HCT116 (cell line): ENCODE measurements at regions not wholly inside any gene's neighbourhood (a gene's known extent, or its start where the extent isn't known, plus 50 kb on each side); places are given as distances from the start of the nearest gene placed in this dataset.

Experiments used
- ATAC-seq: fragments of 200-7000 bp; cut with Tn5 transposase; 2 replicates; pipeline ENCODE4 v1.9.1; 2020; ENCODE audit warnings: mild to moderate bottlenecking, moderate library complexity
- BruUV-seq: library from RNA; stranded (reverse); fragments of 400-500 nt; replicated peaks from 2 replicates; lab custom pipeline; 2021; lab: Mats Ljungman, UMichigan
- CTCF ChIA-PET: fragments of 300-600 bp; sonication (Branson Sonifier 250); formaldehyde crosslinking; loops from one replicate; lab custom pipeline; 2021; ENCODE audit warnings: antibody characterized with exemption; lab: Charles Lee
- POLR2A ChIA-PET: fragments of 300-600, 350-600 bp; sonication (Branson Sonifier 250); formaldehyde crosslinking; loops from one replicate; lab custom pipeline; 2021; ENCODE audit warnings: antibody characterized with exemption; lab: Charles Lee
- RAD21 ChIA-PET, 2 experiments: fragments of 300-600 bp; sonication (Branson Sonifier 250); formaldehyde crosslinking; loops; one replicate each; lab custom pipeline; 2023; ENCODE audit warnings: low total read pairs in 2 of 2; ENCODE audit not compliant: uncharacterized antibody in 2 of 2, unreplicated experiment in 2 of 2, low non-redundant PET in 1 of 2; lab: Charles Lee
- DNase-seq: peaks from one replicate; pipeline ENCODE4 v3.0.0-alpha.2; 2010; ENCODE audit warnings: low read depth, low spot score
- H2AFZ ChIP-seq: fragments of 200-600 bp; shearing (Covaris generic), sonication (generic); 2 replicates; pipeline ENCODE4 v1.6.1; 2017; ENCODE audit warnings: low read depth, mixed run types, mixed read lengths, antibody characterized with exemption, low read length; ENCODE audit not compliant: poor library complexity, severe bottlenecking
- H3K27ac ChIP-seq: 2 replicates; pipeline ENCODE4 v1.5.1; 2012; ENCODE audit warnings: low read depth, low read length
- H3K27me3 ChIP-seq: fragments of 200-600 bp; sonication (generic); 2 replicates; pipeline ENCODE4 v1.6.1; 2016; ENCODE audit warnings: mixed run types, low read length, mixed read lengths; ENCODE audit not compliant: insufficient read depth
- H3K36me3 ChIP-seq, 2 experiments: fragments of 200-500 bp in 1 of 2; fragments of 200-600 bp in 1 of 2; sonication (Bioruptor generic) in 1 of 2; sonication (generic) in 1 of 2; 2 replicates each; pipeline versions ENCODE4 v1.5.1 to v1.6.1; 2014 to 2016; ENCODE audit warnings: low read length in 2 of 2, inconsistent platforms in 1 of 2, mixed read lengths in 1 of 2, mixed run types in 1 of 2; ENCODE audit not compliant: insufficient read depth in 2 of 2, control insufficient read depth in 1 of 2
- H3K4me1 ChIP-seq, 2 experiments: fragments of 200-600 bp in 1 of 2; sonication (generic) in 1 of 2; 2 replicates each; pipeline versions ENCODE4 v1.5.1 to v1.6.1; 2012 to 2017; ENCODE audit warnings: low read length in 2 of 2, inconsistent platforms in 1 of 2, mild to moderate bottlenecking in 1 of 2, mixed read lengths in 1 of 2, mixed run types in 1 of 2, moderate library complexity in 1 of 2; ENCODE audit not compliant: insufficient read depth in 2 of 2, control insufficient read depth in 1 of 2
- H3K4me2 ChIP-seq: fragments of 200-600 bp; sonication (generic); 2 replicates; pipeline ENCODE4 v1.6.1; 2017; ENCODE audit warnings: mixed run types, low read length, mixed read lengths
- H3K4me3 ChIP-seq, 2 experiments: fragments of 200-600 bp in 1 of 2; sonication (generic) in 1 of 2; replicated peaks in 1 of 2; 2 replicates each; pipeline ENCODE4 v1.5.1; 2011 to 2016; ENCODE audit warnings: low read length in 2 of 2, control low read depth in 1 of 2, low read depth in 1 of 2, mild to moderate bottlenecking in 1 of 2, mixed read lengths in 1 of 2, mixed run types in 1 of 2
- H3K79me2 ChIP-seq: fragments of 200-600 bp; sonication (generic); 2 replicates; pipeline ENCODE4 v1.6.1; 2017; ENCODE audit warnings: mild to moderate bottlenecking, mixed run types, low read length, moderate library complexity, mixed read lengths; ENCODE audit not compliant: insufficient read depth
- H3K9ac ChIP-seq: fragments of 200-600 bp; sonication (generic); 2 replicates; pipeline ENCODE4 v1.6.1; 2016; ENCODE audit warnings: low read length, mixed read lengths
- H3K9me2 ChIP-seq: fragments of 200-600 bp; sonication (generic), shearing (Covaris generic); 2 replicates; pipeline ENCODE4 v1.6.1; 2017; ENCODE audit warnings: mixed run types, mild to moderate bottlenecking, moderate library complexity; ENCODE audit not compliant: insufficient read depth
- H3K9me3 ChIP-seq, 2 experiments: fragments of 200-500 bp in 1 of 2; fragments of 200-600 bp in 1 of 2; sonication (Bioruptor generic) in 1 of 2; sonication (generic) in 1 of 2; 2 replicates each; pipeline ENCODE4 v1.6.1; 2014 to 2017; ENCODE audit warnings: low read length in 2 of 2, mixed read lengths in 2 of 2, inconsistent platforms in 1 of 2, low read depth in 1 of 2, mild to moderate bottlenecking in 1 of 2, mixed run types in 1 of 2, moderate library complexity in 1 of 2; ENCODE audit not compliant: control insufficient read depth in 1 of 2, insufficient read depth in 1 of 2
- H4K20me1 ChIP-seq: fragments of 200-600 bp; sonication (generic), shearing (Covaris generic); 2 replicates; pipeline ENCODE4 v1.6.1; 2017; ENCODE audit warnings: mixed run types, mild to moderate bottlenecking, moderate library complexity; ENCODE audit not compliant: insufficient read depth
- CBX3 ChIP-seq: IDR thresholded peaks from 2 replicates; pipeline ENCODE4 v1.6.1; 2012; ENCODE audit warnings: low read depth
- CEBPB ChIP-seq: IDR thresholded peaks from 2 replicates; pipeline ENCODE4 v1.6.1; 2012; ENCODE audit warnings: low read depth
- EGR1 ChIP-seq: IDR thresholded peaks from 2 replicates; pipeline ENCODE4 v1.6.1; 2012; ENCODE audit warnings: low read depth
- ELF1 ChIP-seq: IDR thresholded peaks from 2 replicates; pipeline ENCODE4 v1.6.1; 2012; ENCODE audit warnings: low read depth, borderline replicate concordance
- EZH2 ChIP-seq: fragments of 200-600 bp; sonication (generic); IDR thresholded peaks from 2 replicates; pipeline ENCODE4 v1.6.1; 2017; ENCODE audit warnings: antibody characterized with exemption, mixed run types
- FOSL1 ChIP-seq: IDR thresholded peaks from 2 replicates; pipeline ENCODE4 v1.6.1; 2012; ENCODE audit warnings: low read depth
- JUND ChIP-seq: IDR thresholded peaks from 2 replicates; pipeline ENCODE4 v1.6.1; 2012
- POLR2A ChIP-seq: IDR thresholded peaks from 2 replicates; pipeline ENCODE4 v1.7.0; 2011; ENCODE audit warnings: borderline replicate concordance; ENCODE audit not compliant: insufficient read depth, insufficient read length; ENCODE audit errors: extremely low read depth
- POLR2AphosphoS5 ChIP-seq: IDR thresholded peaks from 2 replicates; pipeline ENCODE4 v1.6.1; 2011; ENCODE audit warnings: mild to moderate bottlenecking, low read depth, low read length, moderate library complexity
- RAD21 ChIP-seq: IDR thresholded peaks from 2 replicates; pipeline ENCODE4 v1.6.1; 2012; ENCODE audit warnings: low read depth, mild to moderate bottlenecking
- SIN3A ChIP-seq: IDR thresholded peaks from 2 replicates; pipeline ENCODE4 v1.6.1; 2012; ENCODE audit warnings: low read depth
- SRF ChIP-seq: IDR thresholded peaks from 2 replicates; pipeline ENCODE4 v1.6.1; 2012; ENCODE audit warnings: low read depth
- TCF7L2 ChIP-seq: IDR thresholded peaks from 2 replicates; pipeline ENCODE4 v1.7.0; 2011; ENCODE audit warnings: borderline replicate concordance, inconsistent platforms; ENCODE audit not compliant: insufficient read depth, insufficient read length; ENCODE audit errors: extremely low read depth
- YY1 ChIP-seq: IDR thresholded peaks from 2 replicates; pipeline ENCODE4 v1.6.1; 2011; ENCODE audit warnings: low read length, low read depth, moderate library complexity, mild to moderate bottlenecking; ENCODE audit not compliant: insufficient replicate concordance; ENCODE audit errors: extremely low read depth
- ZFX ChIP-seq: fragments of 450-650 bp; IDR thresholded peaks from 2 replicates; pipeline ENCODE4 v1.6.1; 2017
- ZNF274 ChIP-seq: fragments of 200-500 bp; sonication (Bioruptor generic); IDR thresholded peaks from 2 replicates; pipeline ENCODE4 v1.6.1; 2014; ENCODE audit warnings: mild to moderate bottlenecking, low read depth, low read length, inconsistent platforms
- intact Hi-C: fragments of 100-400 bp; cut with micrococcal nuclease; formaldehyde crosslinking; loops from 2 replicates; pipeline ENCODE4 v1.10.0; 2022
- TF ChIP-seq, protein P1 (sequence below): IDR thresholded peaks from 2 replicates; pipeline ENCODE4 v1.6.1; 2011; ENCODE audit warnings: mild to moderate bottlenecking, low read length, moderate library complexity; ENCODE audit not compliant: insufficient replicate concordance; ENCODE audit errors: extremely low read depth
- TF ChIP-seq, protein P2 (sequence below): IDR thresholded peaks from 2 replicates; pipeline ENCODE4 v1.6.1; 2012
- TF ChIP-seq, protein P3 (sequence below), 3 experiments: fragments of 200-600 bp in 1 of 3; sonication (generic) in 1 of 3; IDR thresholded peaks in 2 of 3; conservative IDR thresholded peaks in 1 of 3; 2 replicates each; pipeline ENCODE4 v1.5.1; 2012 to 2017; ENCODE audit warnings: low read depth in 2 of 3, low read length in 2 of 3, antibody characterized with exemption in 1 of 3, borderline replicate concordance in 1 of 3, control low read depth in 1 of 3, mild to moderate bottlenecking in 1 of 3, mixed read lengths in 1 of 3, mixed run types in 1 of 3, moderate library complexity in 1 of 3; ENCODE audit not compliant: insufficient read depth in 1 of 3

DNA sequence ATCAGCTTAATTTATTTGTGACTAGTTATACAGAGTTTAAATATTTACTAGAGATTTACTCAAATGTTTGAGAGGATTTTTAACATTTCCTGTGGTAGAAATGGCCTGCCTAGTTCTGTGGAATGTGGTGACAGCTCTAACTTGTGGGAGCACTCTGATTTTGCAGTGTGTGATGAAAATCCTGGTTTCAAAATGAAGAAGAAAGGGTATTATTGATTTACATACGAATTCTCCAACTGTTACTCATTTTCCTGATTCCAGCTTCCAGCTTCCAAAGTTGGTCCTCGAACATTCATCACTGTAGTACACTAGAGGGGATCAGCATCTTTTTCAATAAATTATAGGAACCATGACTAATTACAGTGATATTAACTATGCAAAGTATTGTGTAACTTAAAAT is 462.7 kb upstream of the PKN2 start:
- H3K9ac ChIP-seq, result no peak overlapping the region
- H3K4me2 ChIP-seq, result no peak overlapping the region
- H3K36me3 ChIP-seq, result no peaks in the 10 kb centered on the region
- intact Hi-C loops, result no loop called here
- H3K9me2 ChIP-seq, result no peaks in the 10 kb centered on the region
- no peak for DNase-seq
- no peaks in the 10 kb centered on the region for H3K27me3 ChIP-seq
- TF ChIP-seq, protein P1, sequence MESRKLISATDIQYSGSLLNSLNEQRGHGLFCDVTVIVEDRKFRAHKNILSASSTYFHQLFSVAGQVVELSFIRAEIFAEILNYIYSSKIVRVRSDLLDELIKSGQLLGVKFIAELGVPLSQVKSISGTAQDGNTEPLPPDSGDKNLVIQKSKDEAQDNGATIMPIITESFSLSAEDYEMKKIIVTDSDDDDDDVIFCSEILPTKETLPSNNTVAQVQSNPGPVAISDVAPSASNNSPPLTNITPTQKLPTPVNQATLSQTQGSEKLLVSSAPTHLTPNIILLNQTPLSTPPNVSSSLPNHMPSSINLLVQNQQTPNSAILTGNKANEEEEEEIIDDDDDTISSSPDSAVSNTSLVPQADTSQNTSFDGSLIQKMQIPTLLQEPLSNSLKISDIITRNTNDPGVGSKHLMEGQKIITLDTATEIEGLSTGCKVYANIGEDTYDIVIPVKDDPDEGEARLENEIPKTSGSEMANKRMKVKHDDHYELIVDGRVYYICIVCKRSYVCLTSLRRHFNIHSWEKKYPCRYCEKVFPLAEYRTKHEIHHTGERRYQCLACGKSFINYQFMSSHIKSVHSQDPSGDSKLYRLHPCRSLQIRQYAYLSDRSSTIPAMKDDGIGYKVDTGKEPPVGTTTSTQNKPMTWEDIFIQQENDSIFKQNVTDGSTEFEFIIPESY, result no peak
- TF ChIP-seq, protein P2, sequence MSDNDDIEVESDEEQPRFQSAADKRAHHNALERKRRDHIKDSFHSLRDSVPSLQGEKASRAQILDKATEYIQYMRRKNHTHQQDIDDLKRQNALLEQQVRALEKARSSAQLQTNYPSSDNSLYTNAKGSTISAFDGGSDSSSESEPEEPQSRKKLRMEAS, result no peak
- TF ChIP-seq, protein P3, sequence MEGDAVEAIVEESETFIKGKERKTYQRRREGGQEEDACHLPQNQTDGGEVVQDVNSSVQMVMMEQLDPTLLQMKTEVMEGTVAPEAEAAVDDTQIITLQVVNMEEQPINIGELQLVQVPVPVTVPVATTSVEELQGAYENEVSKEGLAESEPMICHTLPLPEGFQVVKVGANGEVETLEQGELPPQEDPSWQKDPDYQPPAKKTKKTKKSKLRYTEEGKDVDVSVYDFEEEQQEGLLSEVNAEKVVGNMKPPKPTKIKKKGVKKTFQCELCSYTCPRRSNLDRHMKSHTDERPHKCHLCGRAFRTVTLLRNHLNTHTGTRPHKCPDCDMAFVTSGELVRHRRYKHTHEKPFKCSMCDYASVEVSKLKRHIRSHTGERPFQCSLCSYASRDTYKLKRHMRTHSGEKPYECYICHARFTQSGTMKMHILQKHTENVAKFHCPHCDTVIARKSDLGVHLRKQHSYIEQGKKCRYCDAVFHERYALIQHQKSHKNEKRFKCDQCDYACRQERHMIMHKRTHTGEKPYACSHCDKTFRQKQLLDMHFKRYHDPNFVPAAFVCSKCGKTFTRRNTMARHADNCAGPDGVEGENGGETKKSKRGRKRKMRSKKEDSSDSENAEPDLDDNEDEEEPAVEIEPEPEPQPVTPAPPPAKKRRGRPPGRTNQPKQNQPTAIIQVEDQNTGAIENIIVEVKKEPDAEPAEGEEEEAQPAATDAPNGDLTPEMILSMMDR (IDR thresholded peaks at IDR 0.05 in 2 of 3, conservative IDR thresholded peaks at IDR 0.05 in 1 of 3; ENCODE audit: borderline replicate concordance in 1 of 3, insufficient read depth in 1 of 3, low read depth in 2 of 3, low read length in 2 of 3), result no peak
- TF ChIP-seq SIN3A (no peak), RAD21 (no peak), JUND (no peak), ELF1 (no peak), EZH2 (no peak), FOSL1 (no peak), YY1 (no peak), CBX3 (no peak), SRF (no peak), CEBPB (no peak), POLR2A (no peak), EGR1 (no peak), POLR2AphosphoS5 (no peak), TCF7L2 (no peak), ZNF274 (no peak), ZFX (no peak)
- ChIA-PET RAD21 (no interaction called here), CTCF (no interaction called here), POLR2A (no interaction called here)
- no peaks in the 10 kb centered on the region for H3K9me3 ChIP-seq
- BruUV-seq, result no TSS peak
- H3K4me1 ChIP-seq, result no peaks in the 10 kb centered on the region
- no peak overlapping the region for H2AFZ ChIP-seq
- H3K79me2 ChIP-seq, result no peaks in the 10 kb centered on the region
- H3K4me3 ChIP-seq, result no peak overlapping the region
- H3K27ac ChIP-seq, result no peak overlapping the region
- H4K20me1 ChIP-seq, result no peaks in the 10 kb centered on the region
- no peak for ATAC-seq
